ENCODE measurements at regions not wholly inside any gene's neighbourhood (a gene's known extent, or its start where the extent isn't known, plus 50 kb on each side); places are given as distances from the start of the nearest gene placed in this dataset.

DNA sequence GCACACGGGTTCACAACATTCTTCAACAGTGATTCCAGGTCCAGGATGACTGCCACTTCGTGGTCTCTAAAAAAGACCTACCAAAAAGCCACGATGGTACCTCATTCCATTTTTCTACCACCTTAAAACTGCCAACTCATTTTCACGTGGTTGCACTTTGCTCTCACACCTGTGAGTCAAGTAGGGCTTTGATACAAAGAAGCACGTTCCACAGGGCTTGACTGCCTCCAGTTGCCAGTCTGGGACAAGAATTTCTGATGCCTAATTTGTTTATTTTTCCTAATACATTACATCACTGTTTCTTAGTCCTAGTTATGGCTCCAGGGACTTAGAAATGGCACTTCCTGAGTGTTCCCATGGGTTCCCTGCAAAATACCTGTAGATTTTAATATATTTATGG is 911.6 kb upstream of the EEF2KMT start:
- H3K4me1 ChIP-seq, result no peaks in the 10 kb centered on the region
- no peak for TF ChIP-seq POLR2A (IDR thresholded peaks at IDR 0.05)
- intact Hi-C loops (cut with DNase I; ENCODE audit: low total_unique reads), result no loop called here
- no peaks in the 10 kb centered on the region for H3K9me3 ChIP-seq
- H3K4me3 ChIP-seq, result no peak overlapping the region
- no peak overlapping the region for H3K27ac ChIP-seq
- no peak for DNase-seq
- H3K36me3 ChIP-seq, result no peaks in the 10 kb centered on the region
- no peaks in the 10 kb centered on the region for H3K27me3 ChIP-seq

DNA sequence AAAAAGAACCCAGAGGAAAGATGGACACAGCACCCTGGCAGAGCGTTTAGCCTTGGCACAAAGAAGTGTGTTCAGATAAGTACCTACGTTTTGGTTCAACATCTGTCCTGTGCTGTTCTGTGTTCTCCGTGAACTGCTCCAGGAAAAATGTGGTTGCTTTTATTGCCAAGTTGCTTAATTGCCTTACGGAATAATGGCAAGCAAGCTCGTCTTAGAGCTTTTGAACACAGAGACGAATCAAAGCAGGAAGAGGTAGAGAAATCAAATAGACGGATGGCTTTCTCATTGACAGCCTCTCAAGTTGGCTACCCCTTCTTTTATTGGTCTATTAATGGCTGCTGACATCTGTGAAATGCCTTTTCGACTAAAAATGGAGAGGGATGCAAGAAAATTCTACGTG is 911.1 kb upstream of the EEF2KMT start:
- TF ChIP-seq, protein P1, sequence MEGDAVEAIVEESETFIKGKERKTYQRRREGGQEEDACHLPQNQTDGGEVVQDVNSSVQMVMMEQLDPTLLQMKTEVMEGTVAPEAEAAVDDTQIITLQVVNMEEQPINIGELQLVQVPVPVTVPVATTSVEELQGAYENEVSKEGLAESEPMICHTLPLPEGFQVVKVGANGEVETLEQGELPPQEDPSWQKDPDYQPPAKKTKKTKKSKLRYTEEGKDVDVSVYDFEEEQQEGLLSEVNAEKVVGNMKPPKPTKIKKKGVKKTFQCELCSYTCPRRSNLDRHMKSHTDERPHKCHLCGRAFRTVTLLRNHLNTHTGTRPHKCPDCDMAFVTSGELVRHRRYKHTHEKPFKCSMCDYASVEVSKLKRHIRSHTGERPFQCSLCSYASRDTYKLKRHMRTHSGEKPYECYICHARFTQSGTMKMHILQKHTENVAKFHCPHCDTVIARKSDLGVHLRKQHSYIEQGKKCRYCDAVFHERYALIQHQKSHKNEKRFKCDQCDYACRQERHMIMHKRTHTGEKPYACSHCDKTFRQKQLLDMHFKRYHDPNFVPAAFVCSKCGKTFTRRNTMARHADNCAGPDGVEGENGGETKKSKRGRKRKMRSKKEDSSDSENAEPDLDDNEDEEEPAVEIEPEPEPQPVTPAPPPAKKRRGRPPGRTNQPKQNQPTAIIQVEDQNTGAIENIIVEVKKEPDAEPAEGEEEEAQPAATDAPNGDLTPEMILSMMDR (IDR thresholded peaks at IDR 0.05), result no peak
- TF ChIP-seq POLR2A (IDR thresholded peaks at IDR 0.05), result no peak
- H3K9me3 ChIP-seq, result no peaks in the 10 kb centered on the region
- no peak for DNase-seq
- H3K27me3 ChIP-seq, result no peaks in the 10 kb centered on the region
- intact Hi-C loops (cut with DNase I; ENCODE audit: low total_unique reads), result no loop called here
- H3K4me3 ChIP-seq, result no peak overlapping the region
- H3K27ac ChIP-seq, result no peak overlapping the region
- no peaks in the 10 kb centered on the region for H3K36me3 ChIP-seq
- H3K4me1 ChIP-seq, result no peaks in the 10 kb centered on the region

DNA sequence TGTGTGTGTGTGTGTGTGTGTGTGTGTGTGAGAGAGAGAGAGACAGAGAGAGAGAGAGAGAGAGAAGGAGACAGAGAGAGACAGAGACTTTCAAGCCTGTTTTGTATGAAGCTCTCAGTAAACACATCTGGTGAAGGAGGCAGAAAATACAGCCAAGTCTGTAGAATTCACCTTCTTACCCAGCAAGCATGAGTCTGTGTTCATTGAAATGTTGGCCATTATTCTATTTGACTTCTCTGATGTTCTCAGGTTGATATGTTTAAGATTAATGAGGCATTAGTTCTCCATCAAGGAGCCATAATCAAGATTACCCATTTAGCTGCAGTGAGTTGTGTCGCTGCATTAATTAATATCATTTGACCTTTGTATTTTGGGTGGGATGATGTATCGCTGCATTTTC is 895.8 kb upstream of the EEF2KMT start:
- TF ChIP-seq, protein P1 (IDR thresholded peaks at IDR 0.05), result no peak
- no peak for TF ChIP-seq POLR2A (IDR thresholded peaks at IDR 0.05)
- intact Hi-C loops (cut with DNase I; ENCODE audit: low total_unique reads), result no loop called here
- Histone ChIP-seq H3K27me3 (no peaks in the 10 kb centered on the region), H3K4me1 (no peaks in the 10 kb centered on the region), H3K27ac (no peak overlapping the region), H3K4me3 (no peak overlapping the region), H3K9me3 (no peaks in the 10 kb centered on the region), H3K36me3 (no peaks in the 10 kb centered on the region)
- DNase-seq, result no peak

DNA sequence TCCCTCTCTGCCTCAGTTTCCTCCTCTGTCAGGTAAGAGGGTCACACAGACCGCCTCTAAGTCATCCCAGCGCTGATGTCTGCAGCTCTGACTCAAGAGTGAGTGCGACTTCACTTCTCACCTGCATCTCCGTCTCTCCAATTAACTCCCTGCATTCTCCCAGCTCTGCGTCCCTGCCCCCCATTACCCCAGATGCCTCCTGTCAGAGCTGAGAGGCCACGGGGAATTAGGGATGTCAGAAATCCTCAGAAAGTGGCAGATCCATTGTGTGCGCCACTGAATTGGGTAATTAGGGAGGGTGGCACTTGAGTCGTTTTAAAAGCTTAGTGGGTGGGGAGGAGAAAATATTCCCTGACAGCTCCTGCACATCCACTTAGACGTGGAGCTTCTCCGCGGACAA is 885.4 kb upstream of the EEF2KMT start:
- intact Hi-C loops (cut with DNase I; ENCODE audit: low total_unique reads), result no loop called here
- no peak for DNase-seq
- Histone ChIP-seq H3K9me3 (no peaks in the 10 kb centered on the region), H3K27me3 (no peaks in the 10 kb centered on the region), H3K4me3 (no peak overlapping the region), H3K36me3 (no peaks in the 10 kb centered on the region), H3K4me1 (no peaks in the 10 kb centered on the region), H3K27ac (no peak overlapping the region)
- TF ChIP-seq POLR2A (IDR thresholded peaks at IDR 0.05), result no peak
- TF ChIP-seq, protein P1 (IDR thresholded peaks at IDR 0.05), result no peak

DNA sequence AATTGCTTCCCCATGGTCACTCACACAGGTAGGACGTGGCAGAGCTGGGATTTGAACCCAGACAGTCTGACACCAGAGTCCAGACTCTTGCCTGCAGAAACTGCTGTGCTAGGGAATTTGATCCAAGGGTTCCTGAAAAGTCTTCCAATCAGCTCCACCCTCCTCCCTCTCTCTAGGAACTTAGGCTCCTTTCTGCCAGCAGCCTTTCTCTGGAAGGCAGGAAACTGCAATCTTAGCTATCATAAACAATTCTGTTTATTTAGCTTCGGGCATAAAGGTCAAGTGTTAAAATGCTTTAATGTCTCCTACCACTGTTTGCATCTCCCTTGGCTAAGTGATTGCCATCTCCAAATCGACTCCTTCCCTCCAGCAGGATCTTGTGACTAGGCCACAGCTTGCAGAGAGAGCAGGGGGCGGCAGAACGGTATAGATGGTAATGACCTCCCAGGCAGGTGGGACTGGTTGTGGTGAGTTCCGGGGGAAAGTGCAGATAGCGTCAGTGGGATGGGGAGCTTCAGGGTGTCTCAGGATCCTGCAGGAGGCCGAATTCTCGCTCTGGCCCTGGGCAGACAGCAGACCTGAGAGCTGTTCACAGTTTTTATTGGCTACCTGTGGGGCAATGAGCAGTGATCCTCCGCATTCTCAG is 882.4 kb upstream of the EEF2KMT start:
- Histone ChIP-seq H3K4me1 (no peaks in the 10 kb centered on the region), H3K27me3 (no peaks in the 10 kb centered on the region), H3K4me3 (no peak overlapping the region), H3K36me3 (no peaks in the 10 kb centered on the region), H3K27ac (no peak overlapping the region), H3K9me3 (no peaks in the 10 kb centered on the region)
- intact Hi-C loops (cut with DNase I; ENCODE audit: low total_unique reads), result no loop called here
- TF ChIP-seq POLR2A (IDR thresholded peaks at IDR 0.05), result no peak
- TF ChIP-seq, protein P1 (IDR thresholded peaks at IDR 0.05), result no peak
- DNase-seq, result no peak

DNA sequence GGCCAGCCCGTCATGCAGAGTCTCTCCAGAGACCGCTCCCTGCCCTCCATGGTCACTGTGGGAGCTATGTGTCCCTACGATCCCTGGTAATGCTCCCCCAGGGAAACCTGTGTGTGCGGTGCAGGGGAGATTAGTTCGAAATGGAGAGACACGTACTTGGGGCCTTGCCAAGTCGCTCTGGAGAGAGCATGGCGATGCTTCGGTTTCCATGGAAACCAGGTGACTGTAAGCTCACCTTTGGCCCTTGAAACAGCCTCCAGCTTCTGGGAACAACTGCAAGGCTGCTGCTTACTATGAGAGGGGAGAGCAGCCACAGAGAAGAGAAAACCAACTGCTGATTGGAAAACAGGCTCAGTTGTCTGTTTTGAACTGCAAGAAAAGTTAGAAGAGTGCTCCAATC is 879.7 kb upstream of the EEF2KMT start:
- intact Hi-C loops (cut with DNase I; ENCODE audit: low total_unique reads), result no loop called here
- no peak for DNase-seq
- no peak for TF ChIP-seq POLR2A (IDR thresholded peaks at IDR 0.05)
- TF ChIP-seq, protein P1 (IDR thresholded peaks at IDR 0.05), result no peak
- Histone ChIP-seq H3K36me3 (no peaks in the 10 kb centered on the region), H3K9me3 (no peaks in the 10 kb centered on the region), H3K27me3 (no peaks in the 10 kb centered on the region), H3K4me1 (no peaks in the 10 kb centered on the region), H3K4me3 (no peak overlapping the region), H3K27ac (no peak overlapping the region)

Measured in uterus (tissue), 3 donors.